HepG2 (cell line): ENCODE measurements at regions not wholly inside any gene's neighbourhood (a gene's known extent, or its start where the extent isn't known, plus 50 kb on each side); places are given as distances from the start of the nearest gene placed in this dataset.
A peak's percentile ranks its signal among the peaks of the same experiment; 100 is the strongest.

Experiments
- BRF2 ChIP-seq: sonication (generic); formaldehyde crosslinking; IDR thresholded peaks from 2 replicates; pipeline ENCODE4 v1.8.1; 2022; ENCODE audit warnings: mild to moderate bottlenecking, missing genetic modification reagents
- CC2D1A ChIP-seq: sonication (generic); formaldehyde crosslinking; IDR thresholded peaks from 2 replicates; pipeline ENCODE4 v1.8.1; 2023; ENCODE audit warnings: mild to moderate bottlenecking, missing genetic modification reagents
- DMAP1 ChIP-seq: IDR thresholded peaks from 2 replicates; pipeline ENCODE4 v1.6.1; 2016
- DMTF1 ChIP-seq: sonication (generic); formaldehyde crosslinking; IDR thresholded peaks from 2 replicates; pipeline ENCODE4 v1.4.0; 2020; ENCODE audit warnings: mild to moderate bottlenecking, missing genetic modification reagents
- ELF4 ChIP-seq: sonication (generic); formaldehyde crosslinking; IDR thresholded peaks from 2 replicates; pipeline ENCODE4 v1.5.0; 2020; ENCODE audit warnings: missing genetic modification reagents, mild to moderate bottlenecking, moderate library complexity, borderline replicate concordance
- GFI1 ChIP-seq: sonication (generic); formaldehyde crosslinking; IDR thresholded peaks from 2 replicates; pipeline ENCODE4 v1.5.0; 2020; ENCODE audit warnings: missing genetic modification reagents, mild to moderate bottlenecking, borderline replicate concordance
- GTF2F1 ChIP-seq: fragments of 150-350 bp; IDR thresholded peaks from 2 replicates; pipeline ENCODE4 v1.6.1; 2014; ENCODE audit warnings: low read length
- GZF1 ChIP-seq: sonication (generic); formaldehyde crosslinking; IDR thresholded peaks from 2 replicates; pipeline ENCODE4 v1.5.1; 2020; ENCODE audit warnings: mild to moderate bottlenecking, missing genetic modification reagents
- HMG20A ChIP-seq: IDR thresholded peaks from 2 replicates; pipeline ENCODE4 v1.6.1; 2016; ENCODE audit warnings: borderline replicate concordance
- HOXA7 ChIP-seq: sonication (generic); formaldehyde crosslinking; IDR thresholded peaks from 2 replicates; pipeline ENCODE4 v1.8.1; 2022; ENCODE audit warnings: mild to moderate bottlenecking, missing genetic modification reagents, moderate library complexity
- KLF9 ChIP-seq: IDR thresholded peaks from 2 replicates; pipeline ENCODE4 v1.6.1; 2016; ENCODE audit warnings: low read depth
- PBX2 ChIP-seq: IDR thresholded peaks from 2 replicates; pipeline ENCODE4 v1.6.1; 2016; ENCODE audit warnings: control low read depth
- SMAD1 ChIP-seq: sonication (generic); formaldehyde crosslinking; IDR thresholded peaks from 2 replicates; pipeline ENCODE4 v1.4.0; 2020; ENCODE audit warnings: missing genetic modification reagents, low read depth, mild to moderate bottlenecking, borderline replicate concordance
- SNAPC4 ChIP-seq: sonication (generic); formaldehyde crosslinking; IDR thresholded peaks from 2 replicates; pipeline ENCODE4 v1.4.0; 2020; ENCODE audit warnings: mild to moderate bottlenecking, missing genetic modification reagents
- ZFP36L2 ChIP-seq: sonication (generic); formaldehyde crosslinking; IDR thresholded peaks from 2 replicates; pipeline ENCODE4 v1.4.0; 2020; ENCODE audit warnings: missing genetic modification reagents
- ZNF180 ChIP-seq: sonication (generic); formaldehyde crosslinking; IDR thresholded peaks from 2 replicates; pipeline ENCODE4 v1.4.0; 2020; ENCODE audit warnings: low read depth, missing genetic modification reagents, borderline replicate concordance
- ZNF207 ChIP-seq: fragments of 450-650 bp; IDR thresholded peaks from 2 replicates; pipeline ENCODE4 v1.6.1; 2016; ENCODE audit warnings: antibody characterized with exemption, borderline replicate concordance
- ZNF224 ChIP-seq: sonication (generic); formaldehyde crosslinking; IDR thresholded peaks from 2 replicates; pipeline ENCODE4 v1.5.0; 2020; ENCODE audit warnings: mild to moderate bottlenecking, missing genetic modification reagents
- ZNF280B ChIP-seq: sonication (generic); formaldehyde crosslinking; IDR thresholded peaks from 2 replicates; pipeline ENCODE4 v1.5.0; 2020; ENCODE audit warnings: missing genetic modification reagents, mild to moderate bottlenecking, borderline replicate concordance
- ZNF431 ChIP-seq: sonication (generic); formaldehyde crosslinking; IDR thresholded peaks from 2 replicates; pipeline ENCODE4 v1.9.0; 2022; ENCODE audit warnings: missing genetic modification reagents, low read depth, mild to moderate bottlenecking, borderline replicate concordance
- ZNF501 ChIP-seq: sonication (generic); formaldehyde crosslinking; IDR thresholded peaks from 2 replicates; pipeline ENCODE4 v1.5.1; 2020; ENCODE audit warnings: mild to moderate bottlenecking, moderate library complexity, missing genetic modification reagents

GRCh38 chr14:35213869-35214387 lies 78.3 kb upstream of the PSMA6 start (continued):
- TF ChIP-seq SNAPC4 (CRISPR knock-in tag): no peak
- TF ChIP-seq ZNF207: no peak
- no peak for TF ChIP-seq HOXA7 (CRISPR knock-in tag)
- no peak for TF ChIP-seq BRF2
- peak; percentile 44; the same call in 1 of the 2 replicates for TF ChIP-seq HMG20A (CRISPR knock-in tag)
- TF ChIP-seq DMTF1 (CRISPR knock-in tag): no peak
- TF ChIP-seq KLF9 (CRISPR knock-in tag): no peak
- TF ChIP-seq ZNF431 (CRISPR knock-in tag): no peak
- no peak for TF ChIP-seq ZNF180
- no peak for TF ChIP-seq GFI1 (CRISPR knock-in tag)
- no peak for TF ChIP-seq ELF4 (CRISPR knock-in tag)
- no peak for TF ChIP-seq SMAD1 (CRISPR knock-in tag)
- no peak for TF ChIP-seq GZF1 (CRISPR knock-in tag)
- TF ChIP-seq ZFP36L2 (CRISPR knock-in tag): no peak
- TF ChIP-seq ZNF501: no peak
- TF ChIP-seq ZNF280B (CRISPR knock-in tag): no peak
- peak; percentile 33; the same call in 1 of the 2 replicates for TF ChIP-seq PBX2 (CRISPR knock-in tag)
- no peak for TF ChIP-seq ZNF224 (CRISPR knock-in tag)
- no peak for TF ChIP-seq CC2D1A (CRISPR knock-in tag)
- no peak for TF ChIP-seq DMAP1 (CRISPR knock-in tag)
- no peak for TF ChIP-seq GTF2F1
